Lower leg skin (tissue), 4 donors: ENCODE measurements at regions not wholly inside any gene's neighbourhood (a gene's known extent, or its start where the extent isn't known, plus 50 kb on each side); places are given as distances from the start of the nearest gene placed in this dataset.

Source experiments
- DNase-seq, 2 donors: peaks; one replicate each; pipeline ENCODE4 v3.0.0-alpha.2; 2019; ENCODE audit warnings: low spot score in 2 of 2
- H3K4me3 ChIP-seq: fragments of 200-600 bp; sonication (generic); 2 replicates; pipeline ENCODE4 v1.5.1; 2017; ENCODE audit warnings: mild to moderate bottlenecking, low read depth; ENCODE audit not compliant: poor library complexity, severe bottlenecking
- CTCF ChIP-seq, 3 donors: fragments of 450-650 bp; IDR thresholded peaks; one replicate each; pipeline ENCODE4 v1.5.1; 2016; ENCODE audit warnings: antibody characterized with exemption in 3 of 3, mild to moderate bottlenecking in 3 of 3, moderate library complexity in 2 of 3
- POLR2A ChIP-seq, 2 donors: fragments of 450-650 bp; IDR thresholded peaks; one replicate each; pipeline ENCODE4 v1.6.1; 2016 to 2017; ENCODE audit warnings: antibody characterized with exemption in 2 of 2, mild to moderate bottlenecking in 1 of 2, moderate library complexity in 1 of 2
- WGBS, 2 donors: methylation state at CpG; one replicate each; pipeline ENCODE4 v1.1.5; 2018; 5-methylcytosine and 5-hydroxymethylcytosine counted together
- intact Hi-C: fragments of 100-400 bp; cut with DNase I; formaldehyde crosslinking; loops from one replicate; pipeline ENCODE4 v1.15.0; 2023; ENCODE audit warnings: low total_unique reads

- DNase-seq: no peak
- TF ChIP-seq CTCF (IDR thresholded peaks at IDR 0.05): no peak
- no peak for TF ChIP-seq POLR2A (IDR thresholded peaks at IDR 0.05)
- no peak overlapping the region for H3K4me3 ChIP-seq
- WGBS, 2 donors: 65 to 76% methylated on average over 3 of the region's 3 CpGs
- intact Hi-C loops: no loop called here
Measured at GRCh38 chr5:110963495-110963894, 108.0 kb upstream of the TSLP start.

- TF ChIP-seq POLR2A (IDR thresholded peaks at IDR 0.05) (no peak), CTCF (IDR thresholded peaks at IDR 0.05) (no peak)
- WGBS, 2 donors: 46 to 48% methylated on average over 3 of the region's 3 CpGs
- no peak for DNase-seq
- H3K4me3 ChIP-seq: no peak overlapping the region
- intact Hi-C loops: no loop called here
Measured at GRCh38 chr5:110965773-110966581, 105.5 kb upstream of the TSLP start.

- WGBS, 2 donors: 70 to 71% methylated on average over 4 of the region's 4 CpGs
Measured at GRCh38 chr5:110968246-110969005, 103.1 kb upstream of the TSLP start.

GRCh38 chr5:110969502-110969901 is 102.0 kb upstream of the TSLP start:
- WGBS, 2 donors: 70 to 79% methylated on average over 3 of the region's 3 CpGs
- H3K4me3 ChIP-seq: no peak overlapping the region
- no peak for TF ChIP-seq CTCF (IDR thresholded peaks at IDR 0.05)
- no peak for TF ChIP-seq POLR2A (IDR thresholded peaks at IDR 0.05)
- intact Hi-C loops: no loop called here
- DNase-seq: no peak

More at GRCh38 chr5:110968246-110969005, 103.1 kb upstream of the TSLP start:
- DNase-seq: no peak
- H3K4me3 ChIP-seq: no peak overlapping the region
- TF ChIP-seq CTCF (IDR thresholded peaks at IDR 0.05): no peak
- no peak for TF ChIP-seq POLR2A (IDR thresholded peaks at IDR 0.05)
- intact Hi-C loops: no loop called here

- no peak for DNase-seq
- intact Hi-C loops: no loop called here
- TF ChIP-seq POLR2A (IDR thresholded peaks at IDR 0.05) (no peak), CTCF (IDR thresholded peaks at IDR 0.05) (no peak)
- 52 to 74% methylated on average over 2 of the region's 2 CpGs for WGBS, 2 donors
- no peak overlapping the region for H3K4me3 ChIP-seq
Measured at GRCh38 chr5:110973510-110973909, 98.0 kb upstream of the TSLP start.
